CD8-positive, alpha-beta memory T cell (primary cell): ENCODE measurements at regions not wholly inside any gene's neighbourhood (a gene's known extent, or its start where the extent isn't known, plus 50 kb on each side); places are given as distances from the start of the nearest gene placed in this dataset.

Experiments
- CTCF ChIA-PET: fragments of 350-600 bp; sonication (Branson Sonifier 250); formaldehyde crosslinking; loops from one replicate; lab custom pipeline; 2021; ENCODE audit warnings: antibody characterized with exemption; lab: Charles Lee
- POLR2A ChIA-PET: fragments of 350-600 bp; sonication (Branson Sonifier 250); formaldehyde crosslinking; loops from one replicate; lab custom pipeline; 2021; ENCODE audit warnings: antibody characterized with exemption; lab: Charles Lee
- DNase-seq, 5 donors: peaks; one replicate each; pipeline versions ENCODE4 v3.0.0 to v3.0.0-alpha.2; 2020 to 2022; ENCODE audit warnings: mixed read lengths in 1 of 5
- H3K27ac ChIP-seq: one replicate; pipeline ENCODE4 v1.7.0; 2013; ENCODE audit warnings: low read depth, mild to moderate bottlenecking, low read length, moderate library complexity
- H3K27me3 ChIP-seq: 2 replicates; pipeline ENCODE4 v1.7.0; 2013; ENCODE audit warnings: low read length, mild to moderate bottlenecking; ENCODE audit not compliant: insufficient read depth, poor library complexity, severe bottlenecking
- H3K36me3 ChIP-seq: 2 replicates; pipeline ENCODE4 v1.7.0; 2013; ENCODE audit warnings: mild to moderate bottlenecking, low read length, moderate library complexity; ENCODE audit not compliant: insufficient read depth
- H3K4me1 ChIP-seq: 2 replicates; pipeline ENCODE4 v1.7.0; 2013; ENCODE audit warnings: mild to moderate bottlenecking, low read length, moderate library complexity; ENCODE audit not compliant: insufficient read depth
- H3K4me3 ChIP-seq: 2 replicates; pipeline ENCODE4 v1.7.0; 2013; ENCODE audit warnings: mild to moderate bottlenecking, low read length
- H3K9me3 ChIP-seq: 2 replicates; pipeline ENCODE4 v1.7.0; 2013; ENCODE audit warnings: mild to moderate bottlenecking, low read length
- H3K27ac Mint-ChIP-seq, 8 donors: one replicate each; pipeline ENCODE4 v1.8.0; 2020 to 2021; ENCODE audit warnings: mixed read lengths in 8 of 8, mild to moderate bottlenecking in 6 of 8, inconsistent platforms in 3 of 8, moderate library complexity in 3 of 8
- H3K27me3 Mint-ChIP-seq, 2 donors: one replicate each; pipeline ENCODE4 v1.8.0; 2020 to 2021; ENCODE audit warnings: mixed read lengths in 2 of 2, mild to moderate bottlenecking in 1 of 2, moderate library complexity in 1 of 2
- H3K36me3 Mint-ChIP-seq, 3 donors: one replicate each; pipeline ENCODE4 v1.8.0; 2020 to 2021; ENCODE audit warnings: mixed read lengths in 3 of 3, inconsistent platforms in 1 of 3, mild to moderate bottlenecking in 1 of 3
- H3K4me1 Mint-ChIP-seq, 3 donors: one replicate each; pipeline ENCODE4 v1.8.0; 2020 to 2021; ENCODE audit warnings: mixed read lengths in 3 of 3, inconsistent platforms in 1 of 3, mild to moderate bottlenecking in 1 of 3
- H3K4me3 Mint-ChIP-seq, 7 donors: one replicate each; pipeline ENCODE4 v1.8.0; 2020 to 2021; ENCODE audit warnings: mixed read lengths in 7 of 7, mild to moderate bottlenecking in 6 of 7, moderate library complexity in 4 of 7, inconsistent platforms in 2 of 7
- H3K9me3 Mint-ChIP-seq, 5 donors: one replicate each; pipeline ENCODE4 v1.8.0; 2020 to 2022; ENCODE audit warnings: mixed read lengths in 5 of 5, mild to moderate bottlenecking in 3 of 5, moderate library complexity in 2 of 5, inconsistent platforms in 1 of 5

DNA sequence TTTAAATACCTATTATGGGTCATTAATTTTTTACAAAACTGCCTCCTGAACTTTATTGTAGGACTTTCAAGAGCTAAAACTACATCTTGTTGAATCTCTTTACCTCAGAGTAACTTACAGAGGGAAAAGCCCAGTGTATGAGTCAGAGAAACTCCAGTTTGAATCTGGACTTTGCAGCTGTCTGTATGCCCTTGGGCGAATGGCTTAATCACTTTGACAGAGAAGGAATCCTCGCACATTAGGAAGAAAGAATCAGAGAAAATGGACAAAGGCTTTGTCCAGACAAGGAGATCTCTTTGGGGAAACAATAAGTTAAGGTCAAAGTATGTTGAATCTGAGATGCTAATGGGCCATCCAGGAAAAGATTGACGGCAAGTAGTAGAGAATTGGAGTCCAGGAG lies 484.2 kb upstream of the CELF2 start:
- no peaks in the 10 kb centered on the region for H3K36me3 ChIP-seq
- Mint-ChIP-seq H3K4me1 (no peaks in the 10 kb centered on the region), H3K9me3 (peaks cover 0 to 2% (median 0%) of the 10 kb centered on the region in 5 donors), H3K4me3 (no peak overlapping the region), H3K27ac (no peak overlapping the region), H3K27me3 (peaks cover 0 to 3% of the 10 kb centered on the region in 2 donors), H3K36me3 (no peaks in the 10 kb centered on the region)
- no peaks in the 10 kb centered on the region for H3K9me3 ChIP-seq
- no peak for DNase-seq
- POLR2A ChIA-PET, result no interaction called here
- no peak overlapping the region for H3K4me3 ChIP-seq
- H3K4me1 ChIP-seq, result no peaks in the 10 kb centered on the region
- no peaks in the 10 kb centered on the region for H3K27me3 ChIP-seq
- H3K27ac ChIP-seq, result no peak overlapping the region
- CTCF ChIA-PET, result no interaction called here

DNA sequence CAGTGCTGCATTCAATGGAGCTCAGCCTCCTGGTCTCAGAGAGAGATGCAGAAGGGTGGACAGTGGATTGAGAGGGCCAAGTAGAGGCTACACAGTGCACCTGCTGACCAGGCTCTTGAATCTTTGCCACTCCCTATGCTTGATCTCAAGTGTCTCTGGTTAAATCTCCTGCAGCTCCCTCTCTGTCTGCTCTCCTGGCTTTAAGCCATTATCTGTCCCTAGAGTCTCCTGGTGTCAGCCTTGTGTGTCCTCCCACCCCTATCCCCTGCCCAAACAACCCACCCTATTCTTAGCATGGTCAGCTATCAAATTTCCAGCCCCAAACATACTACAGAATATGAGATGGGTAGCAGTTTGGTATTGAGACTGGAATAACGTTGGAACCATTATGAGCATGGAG lies 479.3 kb upstream of the CELF2 start:
- Mint-ChIP-seq H3K36me3 (no peaks in the 10 kb centered on the region), H3K4me1 (no peaks in the 10 kb centered on the region), H3K27me3 (peaks cover 0 to 3% of the 10 kb centered on the region in 2 donors), H3K9me3 (peaks cover 0 to 2% (median 0%) of the 10 kb centered on the region in 5 donors), H3K4me3 (no peak overlapping the region), H3K27ac (no peak overlapping the region)
- DNase-seq, result no peak
- Histone ChIP-seq H3K27me3 (no peaks in the 10 kb centered on the region), H3K36me3 (no peaks in the 10 kb centered on the region), H3K27ac (no peak overlapping the region), H3K4me3 (no peak overlapping the region), H3K9me3 (no peaks in the 10 kb centered on the region), H3K4me1 (no peaks in the 10 kb centered on the region)
- POLR2A ChIA-PET, result interaction anchor here (0.6 kb wide), 1 partner anchor 33 kb away, joined by 4 read pairs; no protein-coding TSS in a partner anchor
- CTCF ChIA-PET, result no interaction called here

DNA sequence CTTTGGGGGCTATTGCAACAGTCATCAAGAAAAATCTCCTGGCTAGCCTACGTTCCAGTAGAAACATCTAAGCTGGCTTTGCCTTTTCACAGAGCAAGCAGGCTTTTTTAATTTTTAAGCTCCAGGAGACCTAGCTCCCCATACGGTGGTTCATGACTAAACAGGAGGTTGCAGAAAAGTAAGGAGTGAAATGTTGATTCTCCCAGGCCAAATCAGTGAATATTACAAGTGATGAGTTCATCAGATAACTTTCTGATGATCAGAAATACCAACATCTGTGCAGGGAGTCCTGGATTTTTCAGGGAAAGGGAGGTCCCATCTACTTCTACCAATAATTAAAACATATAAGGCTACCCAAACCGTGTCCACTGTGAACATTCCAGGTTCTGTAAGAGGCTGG lies 477.3 kb upstream of the CELF2 start:
- DNase-seq, result no peak
- Mint-ChIP-seq H3K4me1 (no peaks in the 10 kb centered on the region), H3K9me3 (no peaks in the 10 kb centered on the region), H3K27me3 (no peaks in the 10 kb centered on the region), H3K4me3 (no peak overlapping the region), H3K27ac (no peak overlapping the region), H3K36me3 (no peaks in the 10 kb centered on the region)
- POLR2A ChIA-PET, result no interaction called here
- no peaks in the 10 kb centered on the region for H3K4me1 ChIP-seq
- H3K27ac ChIP-seq, result no peak overlapping the region
- H3K4me3 ChIP-seq, result no peak overlapping the region
- no peaks in the 10 kb centered on the region for H3K9me3 ChIP-seq
- no peaks in the 10 kb centered on the region for H3K36me3 ChIP-seq
- H3K27me3 ChIP-seq, result no peaks in the 10 kb centered on the region
- CTCF ChIA-PET, result no interaction called here

DNA sequence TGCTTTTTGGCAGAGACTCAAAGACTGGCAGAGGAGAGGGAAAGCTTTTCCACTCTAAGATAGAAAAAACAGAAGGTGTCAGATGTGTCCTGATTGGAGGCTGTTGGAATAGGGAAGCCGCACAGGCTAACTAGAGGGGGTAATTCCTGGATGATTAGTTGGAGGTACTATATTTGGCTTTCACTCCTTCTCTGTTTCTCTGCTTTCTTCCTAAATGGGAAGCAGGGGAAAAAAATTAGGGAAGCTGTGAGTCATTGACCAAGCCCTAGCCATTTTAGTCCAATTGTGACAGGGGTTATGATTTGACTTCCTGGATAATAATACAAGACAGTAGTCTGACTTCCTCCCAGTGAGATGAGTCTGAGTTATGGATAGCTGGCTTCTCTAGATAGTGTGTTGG lies 475.2 kb upstream of the CELF2 start:
- Mint-ChIP-seq H3K27me3 (no peaks in the 10 kb centered on the region), H3K9me3 (no peaks in the 10 kb centered on the region), H3K36me3 (no peaks in the 10 kb centered on the region), H3K4me1 (no peaks in the 10 kb centered on the region), H3K27ac (no peak overlapping the region), H3K4me3 (no peak overlapping the region)
- no peak overlapping the region for H3K4me3 ChIP-seq
- DNase-seq, result no peak
- no peaks in the 10 kb centered on the region for H3K27me3 ChIP-seq
- POLR2A ChIA-PET, result no interaction called here
- CTCF ChIA-PET, result interaction anchor here (1.3 kb wide), 1 partner anchor 13 kb away, joined by 4 read pairs; no protein-coding TSS in a partner anchor
- H3K27ac ChIP-seq, result no peak overlapping the region
- H3K4me1 ChIP-seq, result no peaks in the 10 kb centered on the region
- no peaks in the 10 kb centered on the region for H3K36me3 ChIP-seq
- no peaks in the 10 kb centered on the region for H3K9me3 ChIP-seq

DNA sequence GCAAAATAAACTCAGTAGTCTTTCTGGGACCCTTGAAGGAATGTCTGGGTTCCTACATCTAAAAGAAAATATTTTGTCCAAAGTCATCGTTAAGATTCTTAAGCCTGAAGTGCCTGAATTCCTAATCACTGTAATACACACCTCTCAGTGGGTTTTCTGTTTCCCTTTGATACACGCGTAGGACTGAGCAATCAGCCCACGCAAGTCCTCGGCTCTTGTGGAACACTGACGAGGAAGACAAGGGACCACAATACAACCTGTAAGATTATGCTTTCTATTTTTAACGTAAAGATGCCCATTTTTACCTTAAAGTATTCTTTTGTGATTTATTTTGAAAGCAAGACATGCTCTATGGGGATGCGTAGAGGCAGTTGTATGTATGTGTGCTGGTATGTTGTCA lies 472.8 kb upstream of the CELF2 start:
- Histone ChIP-seq H3K27ac (no peak overlapping the region), H3K27me3 (no peaks in the 10 kb centered on the region), H3K4me3 (no peak overlapping the region), H3K9me3 (no peaks in the 10 kb centered on the region), H3K36me3 (no peaks in the 10 kb centered on the region), H3K4me1 (no peaks in the 10 kb centered on the region)
- H3K27me3 Mint-ChIP-seq, result no peaks in the 10 kb centered on the region
- no peak for DNase-seq
- ChIA-PET CTCF (no interaction called here), POLR2A (no interaction called here)
- no peaks in the 10 kb centered on the region for H3K4me1 Mint-ChIP-seq
- no peaks in the 10 kb centered on the region for H3K9me3 Mint-ChIP-seq
- no peak overlapping the region for H3K4me3 Mint-ChIP-seq
- H3K27ac Mint-ChIP-seq, result no peak overlapping the region
- no peaks in the 10 kb centered on the region for H3K36me3 Mint-ChIP-seq

DNA sequence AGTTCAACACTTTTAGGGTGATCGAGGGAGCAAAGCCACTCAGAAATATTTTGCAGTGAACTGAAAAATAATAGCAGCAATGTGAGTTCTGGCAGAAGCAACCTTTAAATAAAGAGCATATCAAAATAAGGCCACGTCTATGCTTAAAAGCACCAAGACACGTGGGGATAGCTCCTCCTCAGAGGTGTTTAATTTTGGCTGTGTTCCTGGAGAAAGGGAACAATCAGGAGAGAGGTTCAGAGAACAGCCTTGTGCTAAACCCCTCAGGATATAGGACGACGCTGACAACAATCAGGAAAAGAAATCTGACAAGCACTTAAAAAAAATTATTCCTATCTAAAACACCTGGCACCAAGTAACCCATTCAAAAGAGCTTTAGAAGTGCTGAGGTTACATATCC lies 471.9 kb upstream of the CELF2 start:
- Histone ChIP-seq H3K27me3 (no peaks in the 10 kb centered on the region), H3K4me3 (no peak overlapping the region), H3K36me3 (no peaks in the 10 kb centered on the region), H3K27ac (no peak overlapping the region), H3K9me3 (no peaks in the 10 kb centered on the region), H3K4me1 (no peaks in the 10 kb centered on the region)
- H3K27ac Mint-ChIP-seq, result no peak overlapping the region
- ChIA-PET CTCF (no interaction called here), POLR2A (no interaction called here)
- no peak for DNase-seq
- no peaks in the 10 kb centered on the region for H3K27me3 Mint-ChIP-seq
- no peak overlapping the region for H3K4me3 Mint-ChIP-seq
- H3K36me3 Mint-ChIP-seq, result no peaks in the 10 kb centered on the region
- no peaks in the 10 kb centered on the region for H3K9me3 Mint-ChIP-seq
- H3K4me1 Mint-ChIP-seq, result no peaks in the 10 kb centered on the region

DNA sequence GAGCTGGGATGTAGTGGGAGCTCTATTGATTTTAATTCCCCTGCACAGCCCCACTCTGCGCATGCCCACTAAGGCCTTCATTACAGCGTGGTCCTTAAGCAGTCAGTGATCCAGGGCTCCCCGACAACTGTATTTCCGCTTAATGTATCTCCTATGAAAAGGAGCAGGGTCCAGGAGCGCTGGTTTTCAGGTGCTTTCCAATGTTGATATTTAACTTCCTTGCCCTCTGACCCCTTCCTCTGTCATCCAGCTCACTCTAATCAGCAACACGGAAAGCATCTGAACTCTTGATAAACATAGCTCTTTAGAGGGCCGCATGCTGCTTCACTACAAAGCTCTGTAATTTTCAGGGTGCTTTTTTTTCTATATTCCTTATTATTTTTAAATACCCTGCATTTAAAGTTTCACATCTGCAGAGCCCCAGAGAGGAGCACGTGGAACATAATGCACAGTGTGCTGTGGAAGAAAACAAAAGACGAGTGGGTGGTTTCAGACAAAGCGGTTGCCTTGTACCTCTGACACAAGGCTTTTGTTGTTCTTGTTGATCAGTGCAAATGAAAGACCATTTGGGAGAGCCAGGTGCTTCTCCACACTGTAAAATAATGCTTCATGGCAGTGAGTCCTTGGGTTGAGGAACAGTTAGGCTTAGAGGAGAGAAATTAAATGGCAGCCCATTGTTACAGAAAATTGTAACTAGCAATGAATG lies 465.9 kb upstream of the CELF2 start:
- no peak overlapping the region for H3K4me3 ChIP-seq
- no peaks in the 10 kb centered on the region for H3K27me3 ChIP-seq
- Mint-ChIP-seq H3K36me3 (no peaks in the 10 kb centered on the region), H3K4me1 (no peaks in the 10 kb centered on the region), H3K27ac (no peak overlapping the region), H3K27me3 (peaks cover 0 to 4% of the 10 kb centered on the region in 2 donors), H3K4me3 (no peak overlapping the region), H3K9me3 (peaks cover 0 to 4% (median 0%) of the 10 kb centered on the region in 5 donors)
- H3K36me3 ChIP-seq, result no peaks in the 10 kb centered on the region
- H3K4me1 ChIP-seq, result no peaks in the 10 kb centered on the region
- POLR2A ChIA-PET, result no interaction called here
- H3K27ac ChIP-seq, result no peak overlapping the region
- no peak for DNase-seq
- CTCF ChIA-PET, result no interaction called here
- no peaks in the 10 kb centered on the region for H3K9me3 ChIP-seq

DNA sequence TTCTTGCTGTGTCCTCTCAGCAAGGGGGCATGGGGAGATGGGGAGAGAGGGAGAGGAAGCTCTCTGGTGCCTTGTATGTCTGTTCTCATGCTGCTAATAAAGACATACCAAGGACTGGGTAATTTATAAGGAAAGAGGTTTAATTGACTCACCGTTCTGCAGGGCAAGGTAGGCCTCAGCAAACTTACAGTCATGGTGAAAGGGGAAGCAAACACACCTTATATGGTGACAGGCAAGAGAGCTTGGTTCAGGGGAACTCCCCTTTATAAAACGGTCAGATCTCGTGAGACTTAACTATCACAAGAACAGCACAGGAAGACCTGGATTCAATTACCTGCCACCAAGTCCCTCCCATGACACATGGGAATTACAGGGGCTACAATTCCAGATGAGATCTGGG lies 464.7 kb upstream of the CELF2 start:
- Histone ChIP-seq H3K4me3 (no peak overlapping the region), H3K9me3 (no peaks in the 10 kb centered on the region), H3K36me3 (no peaks in the 10 kb centered on the region), H3K27me3 (no peaks in the 10 kb centered on the region), H3K27ac (no peak overlapping the region), H3K4me1 (no peaks in the 10 kb centered on the region)
- Mint-ChIP-seq H3K27me3 (peaks cover 0 to 4% of the 10 kb centered on the region in 2 donors), H3K4me1 (no peaks in the 10 kb centered on the region), H3K27ac (no peak overlapping the region), H3K4me3 (no peak overlapping the region), H3K9me3 (peaks cover 0 to 4% (median 0%) of the 10 kb centered on the region in 5 donors), H3K36me3 (no peaks in the 10 kb centered on the region)
- no peak for DNase-seq
- ChIA-PET CTCF (no interaction called here), POLR2A (no interaction called here)
